WERI-Rb-1 (cell line): ENCODE measurements at regions not wholly inside any gene's neighbourhood (a gene's known extent, or its start where the extent isn't known, plus 50 kb on each side); places are given as distances from the start of the nearest gene placed in this dataset.
"Not testable (repeated sequence)": the region's sequence is repeated elsewhere in the genome, so short reads cannot be mapped to it uniquely, and the experiment has no call there.

ENCODE experiments used
- DNase-seq: peaks from one replicate; pipeline ENCODE4 v3.0.0-alpha.2; 2020
- H3K27ac ChIP-seq: fragments of 250-450 bp; sonication (Bioruptor Pico); 2 replicates; pipeline ENCODE4 v1.5.1; 2020; ENCODE audit warnings: mild to moderate bottlenecking, moderate library complexity
- H3K27me3 ChIP-seq: fragments of 250-450 bp; sonication (Bioruptor Pico); 2 replicates; pipeline ENCODE4 v1.5.1; 2021; ENCODE audit warnings: mild to moderate bottlenecking, low read depth, moderate library complexity; ENCODE audit not compliant: insufficient read depth, severe bottlenecking
- H3K36me3 ChIP-seq: fragments of 250-450 bp; sonication (Bioruptor Pico); 2 replicates; pipeline ENCODE4 v1.5.1; 2020; ENCODE audit warnings: mild to moderate bottlenecking, moderate library complexity
- H3K4me3 ChIP-seq: 2 replicates; pipeline ENCODE4 v1.5.1; 2011; ENCODE audit warnings: low read depth, mild to moderate bottlenecking, control low read depth, low read length
- H3K9me3 ChIP-seq: fragments of 250-450 bp; sonication (Bioruptor Pico); 2 replicates; pipeline ENCODE4 v1.5.1; 2021; ENCODE audit warnings: mild to moderate bottlenecking, moderate library complexity; ENCODE audit not compliant: severe bottlenecking
- CTCF ChIP-seq: IDR thresholded peaks from 2 replicates; pipeline ENCODE4 v1.5.1; 2011; ENCODE audit warnings: low read depth, mild to moderate bottlenecking, control low read depth, inconsistent platforms, low read length

DNA sequence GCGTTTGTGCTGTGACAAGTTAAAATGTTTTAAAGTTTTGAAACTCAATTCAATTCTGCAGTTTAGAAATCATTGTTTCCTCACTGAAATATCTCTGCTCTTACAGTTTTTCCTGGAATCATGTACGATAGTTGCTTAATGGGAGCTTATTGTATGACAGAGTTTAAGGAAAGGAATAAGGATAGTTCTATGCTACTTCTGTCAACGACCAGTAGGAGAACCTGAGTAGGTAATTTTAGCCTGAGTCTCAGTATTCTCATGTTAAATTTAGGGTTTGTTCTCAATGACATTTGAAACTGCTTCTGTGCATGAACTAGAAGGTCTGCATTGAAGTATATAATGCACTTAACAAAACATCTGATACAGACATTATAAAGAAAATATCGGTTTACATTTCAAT lies 361.1 kb downstream of the CPS1 start:
- Histone ChIP-seq H3K36me3 (no peaks in the 10 kb centered on the region), H3K4me3 (no peak overlapping the region), H3K9me3 (no peaks in the 10 kb centered on the region), H3K27ac (no peak overlapping the region), H3K27me3 (no peaks in the 10 kb centered on the region)
- no peak for DNase-seq
- TF ChIP-seq CTCF = no peak

DNA sequence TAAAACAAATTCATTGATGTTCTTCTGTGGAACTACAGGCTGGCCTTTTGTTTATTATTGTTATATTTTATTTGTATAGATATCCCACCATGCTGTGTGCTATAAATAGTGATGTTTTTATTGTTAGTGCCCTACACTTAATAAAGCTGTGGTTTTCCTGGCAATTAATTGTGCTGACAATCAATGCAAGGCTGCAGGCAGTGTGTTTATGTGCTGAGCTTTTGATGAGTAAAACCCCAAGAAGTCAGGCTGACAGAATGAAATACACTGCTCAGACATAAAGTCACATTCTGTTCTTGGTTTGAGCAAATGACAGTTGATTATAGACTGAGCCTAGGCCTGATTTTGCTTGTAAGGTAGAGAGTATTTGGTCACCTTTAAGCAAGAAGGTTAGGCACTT lies 362.7 kb downstream of the CPS1 start:
- Histone ChIP-seq H3K27ac (no peak overlapping the region), H3K36me3 (no peaks in the 10 kb centered on the region), H3K9me3 (no peaks in the 10 kb centered on the region), H3K4me3 (no peak overlapping the region), H3K27me3 (no peaks in the 10 kb centered on the region)
- no peak for DNase-seq
- no peak for TF ChIP-seq CTCF

- H3K4me3 ChIP-seq = no peak overlapping the region
- TF ChIP-seq CTCF = no peak
Measured at GRCh38 chr2:210922419-210922818, 366.0 kb downstream of the CPS1 start.

DNA sequence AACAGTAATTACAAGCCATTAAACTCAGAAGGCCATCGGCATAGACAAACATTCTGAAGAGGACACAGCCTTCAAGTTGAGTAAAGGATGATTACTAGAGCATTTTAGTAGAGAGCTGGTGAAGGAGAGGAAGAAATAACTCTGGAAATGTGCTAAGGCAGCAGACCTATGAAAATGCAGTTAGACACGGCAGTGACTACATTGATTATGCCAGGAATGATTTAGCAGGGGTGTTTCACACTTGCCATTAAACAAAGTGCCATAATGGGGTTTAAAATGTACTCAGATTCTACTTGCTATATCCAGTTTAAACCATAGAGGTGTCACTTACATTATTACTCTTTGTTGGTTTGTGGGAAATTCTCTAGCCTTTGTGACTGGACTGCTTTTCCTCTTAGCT lies 372.3 kb downstream of the CPS1 start:
- no peak for DNase-seq
- Histone ChIP-seq H3K36me3 (no peaks in the 10 kb centered on the region), H3K27me3 (no peaks in the 10 kb centered on the region), H3K9me3 (no peaks in the 10 kb centered on the region), H3K4me3 (no peak overlapping the region), H3K27ac (no peak overlapping the region)
- no peak for TF ChIP-seq CTCF

More at GRCh38 chr2:210922419-210922818, 366.0 kb downstream of the CPS1 start:
- no peak for DNase-seq
- Histone ChIP-seq H3K36me3 (no peaks in the 10 kb centered on the region), H3K27ac (no peak overlapping the region), H3K27me3 (no peaks in the 10 kb centered on the region), H3K9me3 (no peaks in the 10 kb centered on the region)

DNA sequence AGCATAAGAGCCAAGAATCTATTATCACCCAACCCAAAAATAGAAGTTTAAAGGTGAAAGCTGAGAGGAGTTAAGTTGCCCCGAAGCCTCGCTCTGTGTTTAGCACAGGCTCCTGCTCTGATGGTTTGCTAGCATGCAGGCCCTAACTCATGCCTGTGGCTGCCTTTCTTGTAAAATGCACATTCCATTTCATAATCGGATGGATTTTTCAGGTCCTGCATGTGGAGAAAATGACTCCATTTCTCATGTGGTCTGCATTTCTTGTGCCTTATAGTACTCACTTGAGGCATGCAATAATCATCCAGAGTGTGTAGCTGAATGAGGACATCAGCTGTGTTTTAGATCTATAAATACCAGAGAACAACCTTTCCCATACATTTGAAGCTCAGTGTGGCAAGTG lies 381.8 kb downstream of the CPS1 start:
- Histone ChIP-seq H3K9me3 (peaks cover 3% of the 10 kb centered on the region), H3K27me3 (no peaks in the 10 kb centered on the region), H3K4me3 (no peak overlapping the region), H3K36me3 (no peaks in the 10 kb centered on the region), H3K27ac (no peak overlapping the region)
- TF ChIP-seq CTCF = no peak
- DNase-seq = no peak

DNA sequence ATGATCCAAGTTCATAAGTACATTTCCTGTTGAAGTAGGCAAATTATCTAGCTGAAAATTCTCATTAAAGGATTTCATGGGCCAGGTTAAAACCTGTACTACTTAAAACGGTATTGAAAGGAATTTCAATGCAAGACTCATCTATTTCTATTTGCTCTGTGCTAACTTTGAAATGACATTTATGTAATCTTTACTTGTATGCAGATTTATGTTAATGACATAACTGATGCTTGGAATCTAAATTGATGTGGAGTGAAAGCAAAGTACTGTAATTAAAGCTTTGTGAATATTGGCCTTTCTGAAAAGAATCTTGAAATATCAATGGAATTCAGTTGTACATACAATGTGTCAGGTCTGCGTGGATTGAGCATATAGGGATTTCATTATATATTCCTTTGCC lies 390.0 kb downstream of the CPS1 start:
- H3K27me3 ChIP-seq = no peaks in the 10 kb centered on the region

DNA sequence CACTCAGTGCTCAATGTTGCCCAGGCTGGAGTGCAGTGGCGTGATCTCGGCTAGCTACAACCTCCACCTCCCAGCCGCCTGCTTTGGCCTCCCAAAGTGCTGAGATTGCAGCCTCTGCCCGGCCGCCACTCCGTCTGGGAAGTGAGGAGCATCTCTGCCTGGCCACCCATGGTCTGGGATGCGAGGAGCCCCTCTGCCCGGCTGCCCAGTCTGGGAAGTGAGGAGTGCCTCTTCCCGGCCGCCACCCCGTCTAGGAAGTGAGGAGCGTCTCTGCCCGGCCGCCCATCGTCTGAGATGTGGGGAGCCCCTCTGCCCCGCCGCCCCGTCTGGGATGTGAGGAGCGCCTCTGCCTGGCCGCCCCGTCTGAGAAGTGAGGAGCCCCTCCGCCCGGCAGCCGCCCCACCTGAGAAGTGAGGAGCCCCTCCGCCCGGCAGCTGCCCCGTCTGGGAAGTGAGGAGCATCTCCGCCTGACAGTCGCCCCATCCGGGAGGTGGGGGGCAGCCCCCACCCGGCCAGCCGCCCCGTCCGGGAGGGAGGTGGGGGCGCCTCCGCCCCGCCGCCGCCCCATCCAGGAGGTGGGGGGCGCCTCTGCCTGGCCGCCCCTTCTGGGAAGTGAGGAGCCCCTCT lies 394.1 kb downstream of the CPS1 start:
- not testable (repeated sequence) for H3K4me3 ChIP-seq, H3K36me3 ChIP-seq

More for the DNA sequence above, 390.0 kb downstream of the CPS1 start:
- H3K27ac ChIP-seq = no peak overlapping the region
- no peak for TF ChIP-seq CTCF
- H3K4me3 ChIP-seq = no peak overlapping the region
- H3K36me3 ChIP-seq = no peaks in the 10 kb centered on the region
- H3K9me3 ChIP-seq = no peaks in the 10 kb centered on the region
- no peak for DNase-seq

More for the DNA sequence above, 394.1 kb downstream of the CPS1 start:
- H3K27me3 ChIP-seq, H3K9me3 ChIP-seq, H3K27ac ChIP-seq, DNase-seq: not testable (repeated sequence)
